Neuron (in vitro differentiated cells): ENCODE measurements at regions not wholly inside any gene's neighbourhood (a gene's known extent, or its start where the extent isn't known, plus 50 kb on each side); places are given as distances from the start of the nearest gene placed in this dataset.

Experiments
- H2AFZ ChIP-seq: one replicate; pipeline ENCODE4 v1.6.1; 2013; ENCODE audit warnings: low read depth, mild to moderate bottlenecking, inconsistent platforms, low read length, moderate library complexity
- H3K27me3 ChIP-seq: one replicate; pipeline ENCODE4 v1.6.1; 2013; ENCODE audit warnings: low read length; ENCODE audit not compliant: insufficient read depth
- H3K36me3 ChIP-seq: one replicate; pipeline ENCODE4 v1.6.1; 2013; ENCODE audit warnings: low read length; ENCODE audit not compliant: insufficient read depth
- H3K4me1 ChIP-seq: one replicate; pipeline ENCODE4 v1.6.1; 2013; ENCODE audit warnings: low read length; ENCODE audit not compliant: insufficient read depth
- H3K4me3 ChIP-seq: 2 replicates; pipeline ENCODE4 v1.5.1; 2013; ENCODE audit warnings: mild to moderate bottlenecking, low read length, moderate library complexity
- H3K9me3 ChIP-seq: one replicate; pipeline ENCODE4 v1.6.1; 2013; ENCODE audit warnings: low read length

DNA sequence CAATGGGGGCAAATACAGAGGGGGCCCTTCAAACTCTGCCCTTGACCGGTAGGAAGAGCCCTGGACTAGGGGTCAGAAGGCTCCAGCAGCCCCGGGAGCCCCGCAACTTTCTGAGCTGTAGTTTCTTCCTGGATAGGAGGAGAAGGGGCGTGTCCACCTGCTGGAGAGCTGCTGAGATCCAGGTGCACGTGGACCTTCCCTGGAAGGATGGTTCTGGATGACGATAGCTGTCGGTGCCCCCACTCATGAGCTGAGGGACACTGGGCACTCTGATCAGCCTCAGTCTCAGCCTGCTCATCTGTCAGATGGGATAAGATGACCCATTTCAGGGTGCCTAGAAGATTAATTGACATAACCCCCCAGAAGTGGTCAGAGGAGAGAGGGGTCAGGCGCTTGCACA is 125.2 kb upstream of the HDAC4 start:
- Histone ChIP-seq H3K27me3 (peaks cover 5% of the 10 kb centered on the region), H2AFZ (no peak overlapping the region), H3K36me3 (no peaks in the 10 kb centered on the region), H3K9me3 (peaks cover 3% of the 10 kb centered on the region), H3K4me1 (no peaks in the 10 kb centered on the region), H3K4me3 (no peak overlapping the region)

DNA sequence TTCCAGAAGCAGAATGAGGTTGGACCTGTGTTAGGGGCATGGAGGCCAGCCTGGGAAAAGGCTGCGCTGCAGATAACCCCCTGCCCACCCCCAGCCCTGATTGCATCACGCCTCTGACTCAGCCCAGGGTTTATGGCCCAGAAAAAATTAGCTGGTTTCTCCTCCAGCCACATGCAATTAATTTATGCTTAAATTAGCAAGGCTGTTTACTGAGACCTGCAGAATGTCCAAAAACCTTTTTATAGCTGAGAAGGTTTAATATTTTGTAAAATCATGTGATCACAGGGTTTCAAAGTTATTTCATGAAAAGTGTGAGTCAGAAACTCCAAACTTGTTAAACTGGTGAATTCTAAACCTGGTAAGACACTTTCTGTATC is 123.1 kb upstream of the HDAC4 start:
- no peaks in the 10 kb centered on the region for H3K36me3 ChIP-seq
- no peak overlapping the region for H2AFZ ChIP-seq
- H3K9me3 ChIP-seq = peaks cover 3% of the 10 kb centered on the region
- H3K4me1 ChIP-seq = no peaks in the 10 kb centered on the region
- no peak overlapping the region for H3K4me3 ChIP-seq
- peaks cover 8% of the 10 kb centered on the region for H3K27me3 ChIP-seq

DNA sequence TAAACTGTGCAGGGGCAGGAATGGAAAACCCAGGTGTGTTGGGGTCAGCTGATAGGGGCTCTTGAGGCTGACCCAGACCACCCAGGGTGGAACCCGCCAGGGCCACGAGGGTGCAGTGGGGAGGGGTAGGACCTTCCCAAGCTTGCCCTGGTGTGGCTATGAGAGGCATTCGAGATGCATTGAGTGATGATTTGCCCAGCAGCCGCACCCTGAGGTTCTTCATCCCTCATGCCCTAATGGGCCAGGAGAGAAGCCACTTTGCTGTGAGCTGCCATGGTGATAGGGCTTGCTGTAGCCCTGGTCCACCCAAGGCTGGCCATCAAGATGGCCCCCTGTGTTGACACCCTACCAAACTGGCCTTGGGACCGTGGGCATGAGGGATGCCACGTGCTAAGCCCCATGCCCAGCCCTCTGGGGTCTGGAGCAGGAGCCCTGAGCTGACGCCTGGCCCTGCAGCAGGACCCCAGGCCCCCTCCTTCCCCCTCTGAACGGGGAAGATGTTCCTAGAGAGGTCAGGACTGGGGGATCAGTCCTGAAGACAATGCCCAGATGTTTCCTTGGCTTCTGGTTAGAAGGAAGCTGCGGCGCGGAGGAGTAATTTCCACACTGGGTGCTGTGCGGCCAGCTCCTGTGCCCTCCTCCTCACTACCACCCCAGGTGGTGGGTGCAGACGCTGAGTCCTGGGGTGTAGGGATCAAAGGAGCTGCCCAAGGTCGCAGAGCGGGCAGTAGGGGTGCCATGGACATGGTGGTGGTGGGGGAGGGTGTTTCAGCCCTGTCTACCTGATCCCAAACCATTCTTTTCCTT is 122.5 kb upstream of the HDAC4 start:
- peaks cover 3% of the 10 kb centered on the region for H3K9me3 ChIP-seq
- H3K36me3 ChIP-seq = no peaks in the 10 kb centered on the region
- H3K27me3 ChIP-seq = peaks cover 14% of the 10 kb centered on the region
- H2AFZ ChIP-seq = no peak overlapping the region
- H3K4me1 ChIP-seq = no peaks in the 10 kb centered on the region
- no peak overlapping the region for H3K4me3 ChIP-seq

DNA sequence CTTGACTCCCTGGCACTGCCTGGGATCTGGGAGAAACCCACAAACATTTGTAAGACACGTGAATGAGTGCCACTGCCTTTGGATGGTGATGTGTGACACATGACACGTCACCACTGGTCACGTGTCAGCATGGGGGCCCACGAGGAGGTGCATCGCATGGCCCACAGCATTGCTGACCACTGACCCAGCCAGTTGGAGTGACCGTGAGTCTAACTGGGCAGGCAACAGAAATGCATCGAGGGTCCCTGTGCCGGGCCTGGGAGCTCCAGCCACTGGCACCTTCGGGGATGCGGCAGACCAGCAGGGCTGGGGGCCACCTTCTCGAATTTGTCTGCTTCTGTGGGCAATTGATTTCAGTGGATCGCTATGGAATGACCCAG is 121.9 kb upstream of the HDAC4 start:
- H3K9me3 ChIP-seq = no peaks in the 10 kb centered on the region
- H2AFZ ChIP-seq = no peak overlapping the region
- no peaks in the 10 kb centered on the region for H3K36me3 ChIP-seq
- H3K4me3 ChIP-seq = no peak overlapping the region
- H3K4me1 ChIP-seq = no peaks in the 10 kb centered on the region
- peaks cover 14% of the 10 kb centered on the region for H3K27me3 ChIP-seq

DNA sequence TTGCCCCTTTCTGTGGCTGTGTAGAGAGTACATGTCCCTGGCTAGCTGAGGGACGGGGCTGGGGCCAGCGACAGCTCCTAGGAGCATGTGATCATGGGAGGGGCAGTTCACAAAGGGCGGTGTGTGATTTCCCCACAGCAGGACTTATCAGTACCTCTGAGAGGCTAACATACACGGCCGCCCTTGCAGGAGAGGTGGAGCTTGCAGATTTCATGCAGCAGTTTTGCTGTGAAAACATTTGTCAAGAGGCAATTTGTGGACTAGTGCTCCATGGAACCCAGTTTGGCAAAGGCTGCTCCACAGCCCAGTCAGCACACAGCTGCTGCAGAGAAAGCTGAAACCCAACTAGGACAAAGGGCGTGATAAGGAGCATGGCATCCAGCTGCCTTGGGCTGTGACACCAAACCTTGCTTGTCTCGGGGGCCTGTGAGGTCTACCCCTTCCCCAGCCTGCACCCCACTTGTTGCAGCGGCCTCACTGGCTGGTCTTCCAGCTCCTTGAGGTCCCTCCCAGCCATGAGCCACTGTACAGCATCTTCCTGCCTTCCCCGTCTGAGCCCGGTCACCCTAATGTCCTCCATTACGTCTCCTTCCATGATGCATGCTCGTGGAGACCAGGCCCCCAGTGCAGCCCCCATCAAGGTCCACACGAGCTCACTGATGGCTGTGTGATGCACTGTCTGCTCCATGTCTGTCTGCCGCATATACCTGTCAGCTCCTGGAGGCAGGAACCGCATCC is 121.4 kb upstream of the HDAC4 start:
- no peaks in the 10 kb centered on the region for H3K4me1 ChIP-seq
- H2AFZ ChIP-seq = no peak overlapping the region

DNA sequence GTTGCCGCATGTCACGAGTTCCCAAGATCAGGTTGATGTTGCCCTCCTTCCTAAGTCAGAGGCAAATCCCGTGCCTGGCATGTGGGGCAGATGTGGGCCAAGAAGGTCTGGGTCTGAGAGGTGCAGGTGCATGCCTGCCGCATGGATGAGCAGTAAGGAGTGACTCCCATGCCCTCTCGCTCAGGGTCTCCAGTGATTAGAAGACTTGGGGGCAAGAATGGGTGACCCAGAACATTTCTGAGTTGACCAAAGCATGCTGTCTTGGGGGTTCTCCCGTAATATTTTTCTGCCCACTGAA is 120.6 kb upstream of the HDAC4 start:
- no peak overlapping the region for H2AFZ ChIP-seq
- no peaks in the 10 kb centered on the region for H3K36me3 ChIP-seq
- no peak overlapping the region for H3K4me3 ChIP-seq
- H3K4me1 ChIP-seq = no peaks in the 10 kb centered on the region
- H3K27me3 ChIP-seq = peaks cover 19% of the 10 kb centered on the region
- H3K9me3 ChIP-seq = no peaks in the 10 kb centered on the region

More for the DNA sequence above, 121.4 kb upstream of the HDAC4 start:
- Histone ChIP-seq H3K36me3 (no peaks in the 10 kb centered on the region), H3K9me3 (no peaks in the 10 kb centered on the region), H3K27me3 (peaks cover 19% of the 10 kb centered on the region), H3K4me3 (no peak overlapping the region)

DNA sequence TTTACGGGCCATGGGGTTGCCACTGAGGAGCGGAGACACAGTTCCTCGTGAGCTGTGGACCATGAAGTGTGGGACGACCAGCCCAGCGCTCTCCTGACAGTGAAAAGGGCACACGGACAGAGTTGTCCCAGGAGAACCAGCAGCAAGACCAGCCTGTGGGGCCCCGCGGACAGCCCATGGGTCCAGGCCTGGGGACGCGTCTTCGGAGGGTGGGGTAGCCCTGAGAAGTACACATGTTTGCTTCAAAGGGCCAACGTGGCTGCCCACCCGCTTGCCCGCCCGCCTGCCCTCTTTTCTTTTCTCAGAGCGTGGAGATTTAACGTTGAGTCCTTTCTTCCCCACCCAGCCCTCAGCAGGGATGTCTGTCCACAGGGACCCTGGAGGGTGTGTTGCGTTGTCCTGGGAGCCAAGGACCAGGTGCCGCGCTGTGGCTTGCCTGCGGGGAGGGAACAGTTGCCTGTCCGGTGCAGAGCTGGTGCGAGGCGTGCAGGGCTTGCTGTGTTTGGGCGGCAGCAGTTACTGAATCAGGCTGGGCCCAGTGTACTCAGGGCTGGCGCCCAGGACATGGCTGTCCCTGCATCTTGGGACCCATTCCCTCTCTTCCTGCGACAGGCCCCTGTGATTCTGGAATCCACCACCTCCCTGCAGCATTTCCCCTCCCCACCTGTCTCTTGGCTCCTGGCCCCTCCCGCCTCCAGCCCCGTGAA is 120.1 kb upstream of the HDAC4 start:
- no peak overlapping the region for H2AFZ ChIP-seq
- H3K4me3 ChIP-seq = no peak overlapping the region
- no peaks in the 10 kb centered on the region for H3K36me3 ChIP-seq
- no peaks in the 10 kb centered on the region for H3K9me3 ChIP-seq
- H3K4me1 ChIP-seq = no peaks in the 10 kb centered on the region
- H3K27me3 ChIP-seq = peaks cover 17% of the 10 kb centered on the region

DNA sequence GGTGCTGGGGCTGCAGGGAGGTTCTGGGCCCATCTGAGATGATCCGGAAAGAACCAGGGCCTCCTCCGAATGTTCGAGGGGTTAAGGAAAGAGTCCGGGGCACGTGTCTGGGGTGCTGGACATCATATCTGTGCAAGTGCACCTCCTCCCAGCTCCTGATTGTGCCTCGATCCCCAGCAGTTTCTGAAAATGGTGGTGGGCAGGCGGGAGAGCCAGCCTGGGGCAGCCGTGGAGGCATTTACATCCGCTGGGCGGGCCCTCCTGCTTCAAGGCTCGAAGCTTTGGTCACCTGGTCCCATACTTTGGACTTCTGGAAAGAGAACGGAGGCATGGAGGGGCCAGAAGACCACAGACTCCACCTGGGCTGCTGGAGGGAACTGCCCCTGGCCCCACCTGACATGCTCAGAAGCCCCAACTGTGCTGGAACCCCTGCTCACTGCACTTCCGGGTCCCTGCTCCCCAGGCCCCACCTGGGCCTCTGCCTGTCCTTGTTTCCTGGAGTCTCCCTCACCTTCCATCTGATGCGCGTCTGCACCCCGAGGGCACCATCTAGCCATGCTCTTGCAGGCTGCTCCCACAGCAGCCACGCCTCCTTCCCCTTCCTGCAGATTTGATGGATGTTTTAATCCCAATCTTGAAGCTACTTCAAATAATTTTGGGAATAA is 119.2 kb upstream of the HDAC4 start:
- no peaks in the 10 kb centered on the region for H3K4me1 ChIP-seq
- H3K36me3 ChIP-seq = no peaks in the 10 kb centered on the region
- H3K27me3 ChIP-seq = peaks cover 14% of the 10 kb centered on the region
- H3K9me3 ChIP-seq = no peaks in the 10 kb centered on the region
- H3K4me3 ChIP-seq = no peak overlapping the region
- H2AFZ ChIP-seq = no peak overlapping the region

DNA sequence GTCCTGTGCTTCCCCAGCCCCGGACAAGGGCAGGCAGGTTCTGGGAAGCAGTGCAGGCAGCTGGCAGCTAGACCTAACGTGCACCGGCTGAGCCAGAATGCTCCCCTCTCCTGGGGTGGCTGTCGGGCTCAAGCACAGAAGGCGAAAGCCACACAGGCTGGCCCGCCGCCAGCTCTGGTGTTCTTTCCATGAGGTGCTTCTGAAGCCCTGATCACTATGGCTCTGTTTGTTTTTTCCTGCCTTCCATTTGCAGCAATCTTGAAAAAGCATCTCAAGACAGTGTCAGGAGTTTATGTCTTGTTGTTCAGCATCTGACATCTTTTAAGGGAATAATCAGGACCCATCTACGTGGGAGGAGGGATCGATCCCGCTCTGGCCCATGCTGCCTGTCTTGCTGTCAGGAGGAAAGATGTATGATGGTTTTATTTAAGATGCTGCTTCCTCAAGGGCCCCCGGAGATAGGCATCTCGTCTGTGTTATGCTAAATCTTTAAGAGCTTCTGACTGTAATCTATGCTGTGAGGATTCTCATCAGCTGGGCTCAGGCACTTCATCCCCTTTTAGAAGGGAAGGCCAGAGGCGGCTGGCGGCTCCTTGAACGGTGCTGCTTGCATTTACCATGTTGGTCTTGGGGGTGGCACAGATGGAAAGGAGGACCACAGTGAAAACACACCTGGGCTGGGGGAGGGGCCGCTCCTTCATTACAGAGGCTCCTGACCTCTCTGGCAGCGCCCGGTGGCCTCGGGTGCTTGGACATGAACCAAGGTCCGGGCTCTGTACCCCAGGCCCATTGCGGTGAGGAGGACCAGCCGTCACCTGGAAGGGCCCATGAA is 118.5 kb upstream of the HDAC4 start:
- no peak overlapping the region for H3K4me3 ChIP-seq
- H3K36me3 ChIP-seq = no peaks in the 10 kb centered on the region
- no peak overlapping the region for H2AFZ ChIP-seq
- H3K9me3 ChIP-seq = no peaks in the 10 kb centered on the region
- H3K27me3 ChIP-seq = peaks cover 14% of the 10 kb centered on the region
- no peaks in the 10 kb centered on the region for H3K4me1 ChIP-seq

DNA sequence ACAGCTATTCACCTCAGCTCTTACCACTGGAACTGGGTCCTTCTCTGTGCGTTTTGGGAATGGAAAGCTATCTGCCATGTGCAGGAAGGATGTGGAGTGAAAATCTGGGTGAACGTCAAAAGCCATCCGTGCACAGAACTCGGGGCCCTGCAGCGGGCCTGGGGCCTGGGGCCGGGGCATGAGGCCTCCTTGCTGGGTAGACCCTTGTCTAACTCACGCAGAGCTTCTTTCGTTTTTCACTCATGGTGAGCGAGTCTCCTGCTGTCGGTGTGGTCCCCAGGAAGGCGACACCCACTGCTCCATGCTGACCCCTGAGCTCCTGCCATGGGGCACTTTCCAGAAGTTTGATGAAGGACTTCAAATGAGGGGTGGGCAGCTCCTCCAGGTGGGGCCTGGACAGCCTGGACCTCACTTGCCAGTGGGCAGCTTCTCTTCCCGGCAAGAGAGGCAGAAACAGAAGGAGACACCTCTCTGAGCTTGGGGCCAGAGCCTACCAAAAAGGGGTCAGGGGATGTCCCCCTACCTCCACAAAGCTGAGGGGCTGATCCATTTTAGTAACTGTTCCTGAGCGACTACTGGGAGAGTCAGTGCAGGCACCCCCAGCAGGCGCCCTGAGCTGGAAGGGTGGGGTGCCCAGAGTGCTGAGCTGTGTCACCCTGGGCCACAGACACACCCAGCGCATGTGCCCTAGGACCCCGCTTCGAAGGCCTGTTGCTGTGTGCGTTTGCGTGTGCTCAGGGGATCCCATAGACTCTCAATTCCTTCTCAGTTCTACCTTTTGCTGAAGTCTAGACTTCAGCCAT is 117.7 kb upstream of the HDAC4 start:
- H3K4me1 ChIP-seq = no peaks in the 10 kb centered on the region
- H3K4me3 ChIP-seq = no peak overlapping the region
- H2AFZ ChIP-seq = no peak overlapping the region
- no peaks in the 10 kb centered on the region for H3K9me3 ChIP-seq
- no peaks in the 10 kb centered on the region for H3K36me3 ChIP-seq
- peaks cover 14% of the 10 kb centered on the region for H3K27me3 ChIP-seq

DNA sequence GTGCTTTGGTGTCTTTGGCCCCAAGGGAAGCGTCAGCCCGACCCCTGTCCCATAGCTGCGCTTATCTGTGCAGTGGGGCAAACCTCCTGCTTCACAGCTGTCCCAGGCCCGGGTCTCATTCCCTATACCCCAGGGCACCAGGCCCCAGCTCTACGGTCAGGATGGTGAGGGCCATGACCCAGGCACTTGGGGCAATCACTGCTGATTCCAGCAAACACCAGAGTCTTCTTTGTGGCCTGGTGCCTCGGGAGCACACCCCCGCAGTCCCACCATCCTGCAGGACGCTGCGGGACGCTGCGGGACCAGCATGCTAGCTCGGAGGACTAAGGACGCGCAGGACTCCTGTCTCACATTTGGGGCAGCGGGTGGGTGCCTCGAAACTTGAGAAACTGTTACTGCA is 116.9 kb upstream of the HDAC4 start:
- H2AFZ ChIP-seq = no peak overlapping the region
- H3K27me3 ChIP-seq = peaks cover 14% of the 10 kb centered on the region
- H3K4me1 ChIP-seq = no peaks in the 10 kb centered on the region
- H3K4me3 ChIP-seq = no peak overlapping the region
- no peaks in the 10 kb centered on the region for H3K9me3 ChIP-seq
- no peaks in the 10 kb centered on the region for H3K36me3 ChIP-seq

DNA sequence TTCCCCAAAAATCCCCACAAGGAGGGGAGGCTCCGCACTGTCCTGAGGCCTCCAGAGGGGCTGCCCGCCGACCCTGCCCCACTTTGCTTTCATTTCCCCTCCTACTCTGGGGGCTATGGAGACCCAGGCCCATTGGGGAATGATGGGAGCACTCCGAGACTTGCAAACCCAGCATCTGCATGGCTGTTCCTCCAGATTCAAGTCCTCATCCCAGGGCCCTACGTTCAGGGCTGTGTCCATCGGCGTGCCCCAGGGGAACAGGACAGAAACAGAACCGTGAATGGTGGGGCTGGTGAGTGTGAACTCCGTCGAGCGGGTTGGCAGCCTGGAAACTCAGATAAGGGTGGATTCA is 116.1 kb upstream of the HDAC4 start:
- no peaks in the 10 kb centered on the region for H3K4me1 ChIP-seq
- no peak overlapping the region for H3K4me3 ChIP-seq
- H3K27me3 ChIP-seq = peaks cover 14% of the 10 kb centered on the region
- no peak overlapping the region for H2AFZ ChIP-seq
- H3K36me3 ChIP-seq = no peaks in the 10 kb centered on the region
- no peaks in the 10 kb centered on the region for H3K9me3 ChIP-seq
